Motor neuron (in vitro differentiated cells): ENCODE measurements at regions not wholly inside any gene's neighbourhood (a gene's known extent, or its start where the extent isn't known, plus 50 kb on each side); places are given as distances from the start of the nearest gene placed in this dataset.

ENCODE experiments used
- ATAC-seq, 8 experiments: fragments of 200-7000 bp; cut with Tn5 transposase; replicated peaks in 6 of 8; 2 replicates each; pipeline ENCODE4 v1.8.0; 2021; ENCODE audit warnings: mild to moderate bottlenecking in 8 of 8, moderate library complexity in 8 of 8
- H3K27ac ChIP-seq, 2 donors: fragments of 250-450 bp; sonication (Bioruptor Pico); 2 replicates each; pipeline ENCODE4 v1.9.0; 2021; ENCODE audit warnings: antibody characterized with exemption in 2 of 2, mild to moderate bottlenecking in 2 of 2, moderate library complexity in 1 of 2
- H3K4me1 ChIP-seq, 2 donors: fragments of 250-450 bp; sonication (Bioruptor Pico); replicated peaks in 1 of 2; 2 replicates each; pipeline ENCODE4 v1.6.1; 2021; ENCODE audit warnings: antibody characterized with exemption in 2 of 2, mild to moderate bottlenecking in 2 of 2, moderate library complexity in 1 of 2
- H3K4me3 ChIP-seq, 5 donors: fragments of 250-450 bp; sonication (Bioruptor Pico); 2 replicates each; pipeline ENCODE4 v1.9.0; 2021; ENCODE audit warnings: antibody characterized with exemption in 5 of 5, mild to moderate bottlenecking in 5 of 5, moderate library complexity in 4 of 5
- WGBS, 10 experiments: fragments of 450-650 bp; shearing (Covaris generic); methylation state at CpG; one replicate each; pipeline ENCODE4 v1.0.0; 2022; 5-methylcytosine and 5-hydroxymethylcytosine counted together
- in situ Hi-C, 9 experiments: fragments of 400-800 bp; cut with MboI; loops; one replicate each; pipeline ENCODE4 v1.15.0; 2021; ENCODE audit warnings: low sequenced_read_pairs in 9 of 9, low pct_unique_long_range_greater_than_20kb in 2 of 9; ENCODE audit not compliant: unreplicated experiment in 9 of 9

DNA sequence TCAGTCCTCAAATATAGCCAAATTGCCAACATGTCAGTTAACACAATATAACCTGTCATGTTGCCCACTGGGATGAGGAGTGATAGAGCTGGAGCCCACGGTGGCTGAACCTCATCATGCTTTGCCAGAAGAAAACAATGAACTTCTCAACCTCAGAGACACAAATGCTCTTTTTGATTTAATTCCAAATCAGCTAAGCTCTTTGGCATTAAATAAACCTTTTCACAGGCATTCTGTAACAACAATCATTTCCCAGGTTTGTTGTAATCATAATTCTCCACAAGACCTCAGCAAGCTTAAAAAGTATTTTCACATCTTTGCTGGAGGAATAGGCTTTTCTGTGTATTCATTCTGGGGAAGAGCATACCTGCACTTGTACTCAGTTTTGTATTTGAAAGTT is 830.9 kb downstream of the MAT2B start:
- no peak overlapping the region for H3K4me3 ChIP-seq
- no peak overlapping the region for H3K27ac ChIP-seq
- ATAC-seq = peak in 3 of 8 experiments; percentile 8 to 45 (median 23)
- 0 to 64% (median 38%) methylated on average over 1 of the region's 1 CpG; no CpG with 5 or more reads in 4 of the 10 experiments for WGBS, 10 experiments
- peaks cover 0 to 4% of the 10 kb centered on the region in 2 donors for H3K4me1 ChIP-seq
- in situ Hi-C loops = no loop called here

DNA sequence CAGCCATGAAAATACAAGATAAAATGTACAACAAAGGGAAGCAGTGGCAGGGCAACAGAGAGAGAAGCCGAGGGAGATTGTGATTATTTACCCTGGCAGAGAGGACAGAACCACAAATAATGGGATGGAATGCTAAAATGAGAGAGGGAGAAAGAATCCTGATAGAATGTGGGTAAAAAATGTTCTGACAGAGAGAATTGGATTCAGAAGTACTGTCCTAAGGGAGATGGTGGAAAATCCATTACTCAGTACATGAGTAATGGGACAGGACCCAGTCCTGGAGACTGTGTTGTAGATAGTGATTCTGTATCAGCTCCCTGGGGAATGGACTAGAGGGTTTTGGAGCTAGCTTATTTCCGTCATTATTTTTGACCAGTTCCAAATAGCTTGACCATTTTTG is 831.5 kb downstream of the MAT2B start:
- Histone ChIP-seq H3K4me1 (peaks cover 0 to 8% of the 10 kb centered on the region in 2 donors), H3K27ac (no peak overlapping the region), H3K4me3 (no peak overlapping the region)
- in situ Hi-C loops = no loop called here
- ATAC-seq = peak in 3 of 8 experiments; percentile 50 to 71 (median 50)
- WGBS, 10 experiments = 17 to 100% (median 63%) methylated on average over 1 to 2 of the region's 2 CpGs; no CpG with 5 or more reads in 4 of the 10 experiments

DNA sequence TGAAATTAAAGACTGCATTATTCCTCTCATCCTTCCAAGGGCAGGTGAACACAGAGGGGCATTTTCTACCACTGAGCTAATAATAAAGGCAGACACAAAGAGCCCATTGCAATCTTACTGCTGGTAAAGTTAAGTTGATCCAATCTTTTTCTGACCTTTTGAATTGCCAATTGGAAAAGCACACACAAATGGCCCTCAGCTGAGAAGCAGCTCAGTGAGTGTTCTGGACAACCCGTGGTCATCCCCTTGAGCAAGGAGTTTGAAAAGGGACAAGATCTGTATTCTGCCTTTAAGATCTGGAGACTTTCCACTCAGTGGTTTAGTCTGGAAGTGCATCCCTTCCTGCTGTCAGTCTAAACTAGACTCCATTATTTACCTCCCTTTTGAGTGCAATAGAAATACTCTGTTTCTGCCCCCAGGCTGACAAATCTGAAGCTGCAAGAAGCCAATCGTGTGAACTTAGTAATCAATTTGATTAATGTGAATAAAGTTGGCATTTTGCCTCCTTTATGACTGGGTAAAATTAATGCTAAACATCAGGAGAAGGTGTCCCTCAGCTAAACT is 835.7 kb downstream of the MAT2B start:
- in situ Hi-C loops = no loop called here

DNA sequence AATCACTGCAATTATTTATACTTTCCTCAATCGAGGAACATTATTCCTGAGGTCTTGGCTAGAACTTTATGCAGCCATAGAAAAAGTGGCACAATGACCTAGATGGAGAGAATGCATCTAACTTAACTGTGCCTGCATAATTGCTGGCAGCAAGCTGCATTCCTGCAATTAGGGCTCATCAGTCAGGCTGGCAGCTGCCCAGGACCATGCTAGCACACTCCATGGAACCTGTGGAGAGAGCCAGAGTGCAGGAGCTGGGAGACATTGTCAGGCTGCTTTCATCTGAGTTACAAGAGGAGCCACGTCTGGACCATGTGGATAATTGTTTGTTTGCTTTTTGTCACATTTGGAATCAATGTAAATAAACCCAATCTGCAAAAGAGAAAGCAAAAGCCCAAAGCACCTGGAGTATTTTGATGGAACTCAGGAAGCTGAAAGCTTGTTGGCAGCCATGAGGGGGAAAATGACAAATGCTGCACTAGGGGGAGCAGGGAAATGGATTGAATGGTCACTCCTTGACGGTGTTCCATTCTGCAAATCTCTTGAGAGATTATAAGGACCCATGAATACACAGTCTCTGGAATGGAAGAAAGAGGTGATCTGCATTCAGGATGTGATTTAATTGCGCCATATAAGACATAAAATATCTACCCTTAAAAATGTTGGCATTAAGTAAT is 839.9 kb downstream of the MAT2B start:
- no peak overlapping the region for H3K4me3 ChIP-seq
- H3K27ac ChIP-seq = no peak overlapping the region
- in situ Hi-C loops = no loop called here
- WGBS, 10 experiments = 4 to 100% (median 73%) methylated on average over 1 to 4 of the region's 4 CpGs
- ATAC-seq = peak in 3 of 8 experiments; percentile 46 to 93 (median 70)
- H3K4me1 ChIP-seq = peaks cover 5 to 12% of the 10 kb centered on the region in 2 donors

More for the DNA sequence above, 835.7 kb downstream of the MAT2B start:
- WGBS, 10 experiments = 5 to 83% (median 47%) methylated on average over 1 to 2 of the region's 2 CpGs
- peaks cover 5 to 8% of the 10 kb centered on the region in 2 donors for H3K4me1 ChIP-seq
- H3K4me3 ChIP-seq = no peak overlapping the region
- no peak for ATAC-seq
- no peak overlapping the region for H3K27ac ChIP-seq

DNA sequence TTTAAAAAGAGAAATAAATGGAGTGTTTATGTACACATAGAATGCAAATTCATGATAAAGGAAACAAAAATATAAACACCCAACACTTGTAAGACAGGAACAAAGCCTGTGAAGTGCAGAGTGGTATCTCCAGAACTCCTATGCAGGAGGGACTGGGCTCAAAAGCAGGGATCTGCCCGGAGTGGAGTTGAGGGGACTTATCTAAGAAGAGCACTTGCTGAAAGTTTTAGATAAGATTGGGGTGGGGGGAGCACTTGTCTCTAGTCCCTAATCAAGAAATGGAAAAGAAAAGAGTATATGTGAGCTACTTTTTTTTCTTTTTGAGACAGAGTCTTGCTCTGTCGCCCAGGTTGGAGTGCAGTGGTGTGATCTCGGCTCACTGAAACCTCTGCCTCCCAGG is 840.4 kb downstream of the MAT2B start:
- Histone ChIP-seq H3K27ac (no peak overlapping the region), H3K4me3 (no peak overlapping the region), H3K4me1 (peaks cover 5 to 17% of the 10 kb centered on the region in 2 donors)
- no peak for ATAC-seq
- in situ Hi-C loops = no loop called here
- WGBS, 10 experiments = 20 to 100% (median 89%) methylated on average over 1 to 3 of the region's 3 CpGs; no CpG with 5 or more reads in 3 of the 10 experiments

DNA sequence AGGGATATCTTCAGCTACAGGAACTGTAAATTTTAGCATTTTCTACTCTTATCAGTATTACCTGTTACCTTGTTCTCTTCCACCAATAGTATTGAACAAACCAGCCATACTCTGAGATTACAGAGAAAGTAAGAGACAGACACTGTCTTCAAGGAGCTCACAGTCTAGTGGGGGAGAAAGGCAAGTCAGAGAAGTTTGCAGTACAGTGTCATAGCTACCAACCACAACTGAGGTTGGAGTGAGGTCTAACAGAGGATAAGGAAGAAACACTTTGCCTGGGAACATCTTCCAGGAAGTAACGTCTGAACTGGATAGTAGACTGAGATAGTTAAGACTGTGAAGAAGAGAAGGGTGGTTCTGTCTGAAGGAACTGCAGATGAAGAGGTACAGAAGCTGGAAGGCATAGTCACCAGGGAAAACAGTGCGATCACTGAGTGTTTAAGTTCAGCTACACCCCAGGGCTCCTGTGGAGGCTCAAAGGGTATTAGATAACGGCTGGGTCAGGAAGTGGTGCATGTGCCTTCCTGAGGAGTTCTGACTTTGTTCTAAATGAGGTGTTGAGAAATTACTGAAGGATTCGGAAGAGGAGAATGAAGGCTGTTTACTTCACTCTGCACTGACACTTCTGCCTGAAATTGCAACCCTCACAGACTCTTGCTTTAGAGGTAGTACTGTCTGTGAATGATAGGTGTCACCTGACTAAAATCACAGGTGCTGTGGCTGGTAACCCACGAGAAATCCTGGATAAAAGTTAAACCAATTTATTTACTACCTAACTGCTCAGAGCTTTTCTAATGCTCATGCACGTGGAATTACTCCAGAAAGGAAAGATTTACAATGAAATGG is 841.6 kb downstream of the MAT2B start:
- H3K4me3 ChIP-seq = no peak overlapping the region
- peaks cover 5 to 19% of the 10 kb centered on the region in 2 donors for H3K4me1 ChIP-seq
- in situ Hi-C loops = no loop called here
- 2 to 100% (median 78%) methylated on average over 1 to 5 of the region's 6 CpGs for WGBS, 10 experiments
- no peak overlapping the region for H3K27ac ChIP-seq
- ATAC-seq = no peak

DNA sequence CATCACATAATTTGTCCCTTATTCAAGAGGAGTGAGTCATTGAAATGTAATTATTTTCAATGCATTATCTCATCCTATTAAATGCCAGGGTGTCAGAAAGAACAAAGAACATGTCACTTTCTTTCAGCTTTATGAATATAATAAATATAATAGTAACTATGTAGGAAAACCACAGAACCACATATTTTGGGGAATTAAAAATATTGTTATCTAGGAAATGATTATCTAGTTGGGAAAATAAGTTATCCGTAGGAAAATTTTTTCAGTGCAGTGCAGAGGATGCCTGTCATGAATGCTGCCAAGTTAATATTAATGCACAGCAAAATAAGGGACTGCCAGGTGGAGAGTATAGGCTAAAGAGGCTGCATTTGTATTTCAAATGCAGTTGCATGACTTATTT is 844.8 kb downstream of the MAT2B start:
- Histone ChIP-seq H3K4me1 (peaks cover 7 to 49% of the 10 kb centered on the region in 2 donors), H3K27ac (no peak overlapping the region), H3K4me3 (no peak overlapping the region)
- 0 to 100% (median 81%) methylated on average over 1 of the region's 1 CpG; no CpG with 5 or more reads in 2 of the 10 experiments for WGBS, 10 experiments
- peak in 2 of 8 experiments; percentile 33 to 44 for ATAC-seq
- in situ Hi-C loops = no loop called here

DNA sequence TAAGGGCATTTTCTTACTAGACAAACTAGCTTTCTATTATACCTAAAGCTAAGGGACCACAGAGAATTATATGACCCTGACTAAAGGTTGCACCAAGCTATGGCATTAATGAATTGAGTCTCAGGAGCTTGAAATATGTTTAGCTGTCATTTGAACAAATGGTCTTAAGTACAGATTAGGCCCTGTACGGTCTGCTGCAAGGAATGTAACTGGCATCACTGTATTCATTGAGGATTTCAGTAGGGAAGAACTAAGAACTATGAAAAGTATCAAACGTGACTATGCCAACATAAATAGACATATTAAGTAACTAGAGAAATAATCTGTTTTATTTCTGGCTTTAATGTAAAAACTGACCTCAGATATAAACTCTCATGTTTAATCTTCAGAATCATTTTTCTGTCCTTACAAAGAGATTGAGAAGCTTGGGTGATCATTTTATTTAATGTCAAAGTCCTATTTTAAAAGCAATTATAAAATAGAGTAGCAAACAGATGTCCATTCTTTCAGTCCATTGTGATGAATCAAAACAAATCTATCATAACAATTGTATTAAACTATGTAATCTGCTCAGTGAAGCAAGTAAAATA is 845.9 kb downstream of the MAT2B start:
- Histone ChIP-seq H3K4me3 (no peak overlapping the region), H3K4me1 (peaks cover 5 to 51% of the 10 kb centered on the region in 2 donors), H3K27ac (no peak overlapping the region)
- 13 to 100% (median 50%) methylated on average over 1 to 2 of the region's 2 CpGs; no CpG with 5 or more reads in 1 of the 10 experiments for WGBS, 10 experiments
- in situ Hi-C loops = no loop called here
- peak in 1 of 8 experiments; percentile 21 for ATAC-seq

DNA sequence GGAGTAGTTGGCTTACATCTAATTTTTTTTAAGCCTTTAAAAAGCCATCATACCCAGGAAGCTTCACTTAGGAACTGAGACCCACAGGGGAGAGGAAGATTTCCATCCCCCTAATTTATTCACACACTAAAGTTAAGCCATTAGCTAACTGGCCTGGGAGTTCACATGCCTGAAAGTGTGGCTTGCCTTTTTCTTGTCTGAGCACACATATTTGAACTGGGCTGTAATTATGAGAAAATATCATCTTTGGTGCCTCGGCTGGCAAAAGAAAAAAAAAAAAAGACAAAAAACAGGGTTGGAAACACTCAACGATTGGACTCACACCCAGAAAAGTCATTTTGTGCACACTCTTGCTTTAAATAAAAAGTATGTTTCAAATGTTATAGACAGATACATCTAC is 847.3 kb downstream of the MAT2B start:
- H3K27ac ChIP-seq = no peak overlapping the region
- peaks cover 5 to 51% of the 10 kb centered on the region in 2 donors for H3K4me1 ChIP-seq
- H3K4me3 ChIP-seq = no peak overlapping the region
- in situ Hi-C loops = no loop called here
- peak in 1 of 8 experiments; percentile 22 for ATAC-seq
- 0 to 44% (median 9%) methylated on average over 1 to 2 of the region's 2 CpGs for WGBS, 10 experiments

DNA sequence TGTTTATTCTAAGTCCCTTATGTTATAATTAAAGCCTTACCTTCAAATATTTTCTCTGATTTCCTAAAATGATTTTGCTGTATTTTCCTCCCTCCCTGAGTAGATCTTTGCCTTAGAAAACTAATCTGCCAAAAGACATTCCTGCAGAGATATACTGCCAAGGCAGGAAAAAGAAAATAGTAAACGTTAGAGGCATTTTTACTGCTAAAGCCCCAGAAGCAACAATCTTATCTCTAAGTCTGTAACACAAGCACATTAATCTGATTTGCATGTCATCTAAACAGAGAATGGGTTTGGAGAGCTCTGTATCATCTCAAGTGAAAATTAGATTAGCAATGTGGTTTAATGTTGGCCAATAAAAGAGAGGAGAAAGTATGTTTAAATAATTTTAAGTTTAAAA is 847.7 kb downstream of the MAT2B start:
- Histone ChIP-seq H3K4me1 (peaks cover 5 to 51% of the 10 kb centered on the region in 2 donors), H3K4me3 (no peak overlapping the region), H3K27ac (no peak overlapping the region)
- in situ Hi-C loops = no loop called here
- peak in 1 of 8 experiments; percentile 22 for ATAC-seq
- whole genome bisulfite sequencing, 10 experiments = 0 to 64% (median 16%) methylated on average over 1 of the region's 1 CpG; no CpG with 5 or more reads in 4 of the 10 experiments

DNA sequence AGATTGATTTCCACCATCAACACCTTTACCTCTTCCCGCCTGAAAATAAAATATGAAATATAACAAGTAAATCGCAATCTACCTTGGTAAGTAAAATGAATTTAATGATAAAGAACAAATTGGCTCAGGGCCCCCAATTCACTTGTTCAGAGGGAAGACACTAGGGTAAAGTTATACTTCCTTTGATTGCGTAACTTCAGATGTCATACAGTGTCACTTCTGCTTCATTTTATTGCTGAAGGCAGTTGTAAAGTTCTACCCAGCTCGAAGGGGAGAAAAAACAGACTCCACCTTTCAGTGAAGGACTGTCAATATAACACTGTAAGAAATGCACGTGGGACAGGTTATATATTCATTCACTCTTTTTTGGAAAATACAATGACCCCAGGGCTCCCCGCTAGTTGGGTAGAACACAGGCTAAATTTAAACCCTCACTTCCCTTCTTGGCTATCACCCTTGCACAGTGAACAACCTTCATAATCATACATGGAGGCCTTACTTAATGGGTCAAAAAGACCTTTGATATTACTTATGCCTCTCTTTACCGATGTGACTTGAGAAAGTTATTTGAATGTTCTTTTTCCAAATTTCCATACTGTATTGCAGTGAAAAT is 848.8 kb downstream of the MAT2B start:
- no peak for ATAC-seq
- in situ Hi-C loops = no loop called here
- Histone ChIP-seq H3K4me3 (no peak overlapping the region), H3K27ac (no peak overlapping the region), H3K4me1 (peaks cover 5 to 51% of the 10 kb centered on the region in 2 donors)
- 23 to 100% (median 84%) methylated on average over 3 to 7 of the region's 7 CpGs for WGBS, 10 experiments

DNA sequence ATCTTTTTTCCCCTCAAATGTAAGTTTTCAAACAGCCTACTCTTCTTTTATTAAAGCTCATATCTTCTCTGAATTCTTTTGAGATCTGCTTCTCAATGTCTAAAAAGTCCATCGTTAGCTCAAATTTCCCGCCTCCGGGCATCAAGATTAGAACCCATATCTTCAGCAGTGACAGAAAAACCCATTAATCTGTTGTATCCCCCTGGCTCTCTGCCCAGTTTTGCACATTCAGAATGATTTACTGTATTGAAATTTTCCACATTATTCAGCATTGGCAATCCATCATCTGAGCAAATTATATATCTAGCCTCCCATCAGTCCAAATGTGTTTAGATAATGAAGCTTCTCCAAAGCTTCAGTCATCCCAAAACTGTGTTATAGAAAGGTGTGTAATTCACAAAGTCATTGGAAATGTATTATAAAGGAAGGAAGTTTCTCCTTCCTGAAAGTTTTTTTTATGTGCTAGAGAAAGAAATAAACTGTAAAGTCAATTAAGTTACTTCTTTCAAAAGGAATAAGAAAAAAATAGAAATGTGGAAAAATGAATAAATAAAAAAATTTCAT is 849.9 kb downstream of the MAT2B start:
- peak in 3 of 8 experiments; percentile 29 to 58 (median 47) for ATAC-seq
- Histone ChIP-seq H3K4me3 (no peak overlapping the region), H3K4me1 (peaks cover 5 to 47% of the 10 kb centered on the region in 2 donors), H3K27ac (no peak overlapping the region)
- in situ Hi-C loops = no loop called here
- WGBS, 10 experiments = 3 to 96% (median 63%) methylated on average over 2 to 3 of the region's 3 CpGs; no CpG with 5 or more reads in 1 of the 10 experiments
